Right renal cortex interstitium (tissue), 3 donors: ENCODE measurements at regions not wholly inside any gene's neighbourhood (a gene's known extent, or its start where the extent isn't known, plus 50 kb on each side); places are given as distances from the start of the nearest gene placed in this dataset.
"Not testable (repeated sequence)": the region's sequence is repeated elsewhere in the genome, so short reads cannot be mapped to it uniquely, and the experiment has no call there.

Experiments
- DNase-seq, 3 donors: peaks; one replicate each; pipeline ENCODE4 v3.0.0-alpha.2; 2013; ENCODE audit warnings: low read depth in 3 of 3, low spot score in 2 of 3

GRCh38 chr18:59801576-59801975 is 98.2 kb upstream of the PMAIP1 start:
- DNase-seq = no peak

- no peak for DNase-seq
These were observed 98.9 kb upstream of the PMAIP1 start for GRCh38 chr18:59800897-59801296.

- no peak for DNase-seq
These were observed 100.3 kb upstream of the PMAIP1 start for GRCh38 chr18:59799383-59800015.

- no peak for DNase-seq
These were observed 98.7 kb upstream of the CCBE1 start for GRCh38 chr18:59795882-59796281.

GRCh38 chr18:59792353-59792752 is 95.1 kb upstream of the CCBE1 start:
- no peak for DNase-seq

GRCh38 chr18:59790346-59790936 is 93.2 kb upstream of the CCBE1 start:
- not testable (repeated sequence) for DNase-seq

GRCh38 chr18:59788791-59789106 is 91.5 kb upstream of the CCBE1 start:
- no peak for DNase-seq

GRCh38 chr18:59787998-59788790 is 91.0 kb upstream of the CCBE1 start:
- DNase-seq = no peak

GRCh38 chr18:59784694-59785093 is 87.5 kb upstream of the CCBE1 start:
- no peak for DNase-seq

GRCh38 chr18:59783138-59783537 is 85.9 kb upstream of the CCBE1 start:
- DNase-seq = no peak

- DNase-seq = no peak
These were observed 82.8 kb upstream of the CCBE1 start for GRCh38 chr18:59779979-59780378.

- no peak for DNase-seq
These were observed 81.2 kb upstream of the CCBE1 start for GRCh38 chr18:59778434-59778833.

- DNase-seq = no peak
These were observed 80.4 kb upstream of the CCBE1 start for GRCh38 chr18:59777636-59778035.

- no peak for DNase-seq
These were observed 72.1 kb upstream of the CCBE1 start for GRCh38 chr18:59769129-59769865.

- DNase-seq = no peak
These were observed 71.2 kb upstream of the CCBE1 start for GRCh38 chr18:59768409-59768808.

GRCh38 chr18:59767732-59768131 is 70.5 kb upstream of the CCBE1 start:
- no peak for DNase-seq

GRCh38 chr18:59765343-59765742 is 68.1 kb upstream of the CCBE1 start:
- no peak for DNase-seq

GRCh38 chr18:59764281-59764680 is 67.1 kb upstream of the CCBE1 start:
- no peak for DNase-seq

GRCh38 chr18:59763541-59764136 is 66.4 kb upstream of the CCBE1 start:
- DNase-seq = no peak

- no peak for DNase-seq
These were observed 63.7 kb upstream of the CCBE1 start for GRCh38 chr18:59760619-59761600.
